ENCODE measurements at regions not wholly inside any gene's neighbourhood (a gene's known extent, or its start where the extent isn't known, plus 50 kb on each side); places are given as distances from the start of the nearest gene placed in this dataset.

DNA sequence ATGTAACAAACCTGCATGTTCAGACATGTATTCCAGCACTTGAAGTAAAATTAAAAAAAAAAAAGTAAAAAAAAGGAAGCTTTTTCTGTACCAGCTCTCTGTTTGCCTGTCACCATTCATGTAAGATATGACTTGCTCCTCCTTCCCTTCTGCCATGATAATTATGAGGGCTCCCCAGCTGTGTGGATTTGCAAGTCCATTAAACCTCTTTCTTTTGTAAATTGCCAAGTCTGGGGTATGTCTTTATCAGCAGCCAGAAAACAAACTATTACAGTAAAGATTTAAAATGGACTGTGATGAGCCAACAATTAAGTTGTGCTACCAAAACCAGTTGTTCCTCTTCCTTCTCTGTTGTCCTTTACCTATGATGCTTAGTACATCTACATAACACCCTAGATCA, 619.6 kb downstream of the ARL4A start:
- TF ChIP-seq POLR2A (IDR thresholded peaks at IDR 0.05; ENCODE audit: borderline replicate concordance, extremely low read depth, insufficient read depth, insufficient read length), result no peak
- TF ChIP-seq, protein P1, sequence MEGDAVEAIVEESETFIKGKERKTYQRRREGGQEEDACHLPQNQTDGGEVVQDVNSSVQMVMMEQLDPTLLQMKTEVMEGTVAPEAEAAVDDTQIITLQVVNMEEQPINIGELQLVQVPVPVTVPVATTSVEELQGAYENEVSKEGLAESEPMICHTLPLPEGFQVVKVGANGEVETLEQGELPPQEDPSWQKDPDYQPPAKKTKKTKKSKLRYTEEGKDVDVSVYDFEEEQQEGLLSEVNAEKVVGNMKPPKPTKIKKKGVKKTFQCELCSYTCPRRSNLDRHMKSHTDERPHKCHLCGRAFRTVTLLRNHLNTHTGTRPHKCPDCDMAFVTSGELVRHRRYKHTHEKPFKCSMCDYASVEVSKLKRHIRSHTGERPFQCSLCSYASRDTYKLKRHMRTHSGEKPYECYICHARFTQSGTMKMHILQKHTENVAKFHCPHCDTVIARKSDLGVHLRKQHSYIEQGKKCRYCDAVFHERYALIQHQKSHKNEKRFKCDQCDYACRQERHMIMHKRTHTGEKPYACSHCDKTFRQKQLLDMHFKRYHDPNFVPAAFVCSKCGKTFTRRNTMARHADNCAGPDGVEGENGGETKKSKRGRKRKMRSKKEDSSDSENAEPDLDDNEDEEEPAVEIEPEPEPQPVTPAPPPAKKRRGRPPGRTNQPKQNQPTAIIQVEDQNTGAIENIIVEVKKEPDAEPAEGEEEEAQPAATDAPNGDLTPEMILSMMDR (IDR thresholded peaks at IDR 0.05 in 2 of 3, conservative IDR thresholded peaks at IDR 0.05 in 1 of 3; ENCODE audit: borderline replicate concordance in 1 of 3, insufficient read depth in 1 of 3, low read depth in 2 of 3, low read length in 2 of 3), result no peak
- TF ChIP-seq TCF7L2 (IDR thresholded peaks at IDR 0.05; ENCODE audit: borderline replicate concordance, extremely low read depth, insufficient read depth, insufficient read length), result no peak
- TF ChIP-seq SRF (IDR thresholded peaks at IDR 0.05; ENCODE audit: low read depth), result no peak
- no peak for TF ChIP-seq EZH2 (IDR thresholded peaks at IDR 0.05)
- TF ChIP-seq, protein P2, sequence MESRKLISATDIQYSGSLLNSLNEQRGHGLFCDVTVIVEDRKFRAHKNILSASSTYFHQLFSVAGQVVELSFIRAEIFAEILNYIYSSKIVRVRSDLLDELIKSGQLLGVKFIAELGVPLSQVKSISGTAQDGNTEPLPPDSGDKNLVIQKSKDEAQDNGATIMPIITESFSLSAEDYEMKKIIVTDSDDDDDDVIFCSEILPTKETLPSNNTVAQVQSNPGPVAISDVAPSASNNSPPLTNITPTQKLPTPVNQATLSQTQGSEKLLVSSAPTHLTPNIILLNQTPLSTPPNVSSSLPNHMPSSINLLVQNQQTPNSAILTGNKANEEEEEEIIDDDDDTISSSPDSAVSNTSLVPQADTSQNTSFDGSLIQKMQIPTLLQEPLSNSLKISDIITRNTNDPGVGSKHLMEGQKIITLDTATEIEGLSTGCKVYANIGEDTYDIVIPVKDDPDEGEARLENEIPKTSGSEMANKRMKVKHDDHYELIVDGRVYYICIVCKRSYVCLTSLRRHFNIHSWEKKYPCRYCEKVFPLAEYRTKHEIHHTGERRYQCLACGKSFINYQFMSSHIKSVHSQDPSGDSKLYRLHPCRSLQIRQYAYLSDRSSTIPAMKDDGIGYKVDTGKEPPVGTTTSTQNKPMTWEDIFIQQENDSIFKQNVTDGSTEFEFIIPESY (IDR thresholded peaks at IDR 0.05; ENCODE audit: extremely low read depth, insufficient replicate concordance, low read length), result no peak
- no peak for TF ChIP-seq EZH2phosphoT487 (IDR thresholded peaks at IDR 0.05; ENCODE audit: borderline replicate concordance)
- TF ChIP-seq YY1 (IDR thresholded peaks at IDR 0.05; ENCODE audit: extremely low read depth, insufficient replicate concordance, low read depth, low read length), result no peak

All from HCT116 (cell line).